CD4-positive, alpha-beta T cell (primary cell): ENCODE measurements at regions not wholly inside any gene's neighbourhood (a gene's known extent, or its start where the extent isn't known, plus 50 kb on each side); places are given as distances from the start of the nearest gene placed in this dataset.
"Not testable (repeated sequence)": the region's sequence is repeated elsewhere in the genome, so short reads cannot be mapped to it uniquely, and the experiment has no call there.

Experiments used
- ATAC-seq: fragments of 200-7000 bp; cut with Tn5 transposase; one replicate; pipeline ENCODE4 v1.10.0; 2022; ENCODE audit warnings: mild to moderate bottlenecking; ENCODE audit not compliant: poor library complexity
- CTCF ChIA-PET: fragments of 350-600 bp; sonication (Branson Sonifier 250); formaldehyde crosslinking; loops from one replicate; lab custom pipeline; 2021; ENCODE audit warnings: antibody characterized with exemption, inconsistent platforms; lab: Charles Lee
- POLR2A ChIA-PET: fragments of 350-600 bp; sonication (Branson Sonifier 250); formaldehyde crosslinking; loops from one replicate; lab custom pipeline; 2021; ENCODE audit warnings: antibody characterized with exemption, inconsistent platforms; lab: Charles Lee
- DNase-seq, 14 experiments: peaks; one replicate each; pipeline ENCODE4 v3.0.0-alpha.2; 2013 to 2020; ENCODE audit warnings: mixed read lengths in 2 of 14
- H3K27ac ChIP-seq, 2 donors: one replicate each; pipeline versions ENCODE4 v1.5.1 to v1.7.0; 2013; ENCODE audit warnings: low read length in 2 of 2, low read depth in 1 of 2, mild to moderate bottlenecking in 1 of 2
- H3K27me3 ChIP-seq, 2 experiments: 1 replicate in 1 of 2; 2 replicates in 1 of 2; pipeline versions ENCODE4 v1.6.1 to v1.7.0; 2013; ENCODE audit warnings: low read length in 2 of 2, control low read depth in 1 of 2, mild to moderate bottlenecking in 1 of 2, moderate library complexity in 1 of 2; ENCODE audit not compliant: insufficient read depth in 2 of 2, control insufficient read depth in 1 of 2
- H3K36me3 ChIP-seq: one replicate; pipeline ENCODE4 v1.6.1; 2013; ENCODE audit warnings: low read length, control low read depth; ENCODE audit not compliant: insufficient read depth
- H3K4me1 ChIP-seq: one replicate; pipeline ENCODE4 v1.6.1; 2013; ENCODE audit warnings: low read length, control low read depth; ENCODE audit not compliant: insufficient read depth
- H3K4me3 ChIP-seq: one replicate; pipeline ENCODE4 v1.5.1; 2013; ENCODE audit warnings: mild to moderate bottlenecking, low read length, moderate library complexity
- H3K9me3 ChIP-seq, 2 experiments: 1 replicate in 1 of 2; 2 replicates in 1 of 2; pipeline versions ENCODE4 v1.6.1 to v1.7.0; 2013; ENCODE audit warnings: low read length in 2 of 2, mild to moderate bottlenecking in 2 of 2, control low read depth in 1 of 2, moderate library complexity in 1 of 2; ENCODE audit not compliant: control insufficient read depth in 1 of 2, insufficient read depth in 1 of 2
- H3K27ac Mint-ChIP-seq: one replicate; pipeline ENCODE4 v1.8.0; 2020; ENCODE audit warnings: mixed read lengths
- H3K27me3 Mint-ChIP-seq: one replicate; pipeline ENCODE4 v1.8.0; 2021; ENCODE audit warnings: mixed read lengths
- H3K36me3 Mint-ChIP-seq: one replicate; pipeline ENCODE4 v1.8.0; 2021; ENCODE audit warnings: low read depth, mixed read lengths
- H3K4me1 Mint-ChIP-seq: one replicate; pipeline ENCODE4 v1.8.0; 2021; ENCODE audit warnings: low read depth, mixed read lengths
- H3K4me3 Mint-ChIP-seq: one replicate; pipeline ENCODE4 v1.8.0; 2020; ENCODE audit warnings: mild to moderate bottlenecking, mixed read lengths
- H3K9me3 Mint-ChIP-seq: one replicate; pipeline ENCODE4 v1.8.0; 2020; ENCODE audit warnings: mixed read lengths
- intact Hi-C, 2 experiments: fragments of 100-400 bp; cut with DNase I in 1 of 2; cut with micrococcal nuclease in 1 of 2; formaldehyde crosslinking; loops; one replicate each; pipeline versions ENCODE4 v1.15.1 to v1.9.0; 2023 to 2025; cut with DNase I, micrococcal nuclease
- TF ChIP-seq, protein P1 (sequence below): fragments of 200-600 bp; IDR thresholded peaks from one replicate; pipeline ENCODE4 v1.8.0; 2022; ENCODE audit warnings: antibody characterized with exemption, mild to moderate bottlenecking

DNA sequence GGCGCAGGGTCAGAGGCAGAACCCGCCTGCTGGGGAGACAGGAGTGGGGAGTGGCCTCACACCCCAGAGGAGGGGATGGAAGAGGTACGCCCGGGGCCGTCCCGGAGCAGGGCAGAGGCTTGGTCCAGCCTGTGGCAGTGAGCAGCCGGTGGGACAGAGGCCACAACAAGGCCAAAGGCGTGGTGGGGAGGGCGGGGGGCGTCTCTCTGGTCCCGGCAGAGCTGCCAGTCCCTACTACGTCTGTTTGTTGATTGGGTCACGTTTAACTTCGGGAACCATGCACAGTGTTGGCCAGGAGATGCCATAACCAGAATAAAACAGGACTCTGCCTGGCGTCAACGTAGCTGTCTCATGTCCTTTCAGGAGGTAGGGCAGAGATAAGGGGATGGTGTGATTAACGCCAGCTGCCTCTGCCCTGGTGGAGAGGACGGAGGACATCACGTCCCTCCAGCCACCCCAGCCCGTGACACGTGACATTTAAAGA lies 192.8 kb downstream of the BANP start:
- Mint-ChIP-seq H3K27ac (no peak overlapping the region), H3K4me3 (no peak overlapping the region), H3K9me3 (peaks cover 2% of the 10 kb centered on the region), H3K36me3 (no peaks in the 10 kb centered on the region), H3K27me3 (no peaks in the 10 kb centered on the region), H3K4me1 (no peaks in the 10 kb centered on the region)
- intact Hi-C loops, result no loop called here
- DNase-seq, result no peak
- H3K36me3 ChIP-seq, result no peaks in the 10 kb centered on the region
- no peak overlapping the region for H3K27ac ChIP-seq
- no peak for ATAC-seq
- no peaks in the 10 kb centered on the region for H3K27me3 ChIP-seq
- H3K9me3 ChIP-seq, result peaks cover 0 to 1% of the 10 kb centered on the region in 2 experiments
- ChIA-PET CTCF (no interaction called here), POLR2A (no interaction called here)
- TF ChIP-seq, protein P1, sequence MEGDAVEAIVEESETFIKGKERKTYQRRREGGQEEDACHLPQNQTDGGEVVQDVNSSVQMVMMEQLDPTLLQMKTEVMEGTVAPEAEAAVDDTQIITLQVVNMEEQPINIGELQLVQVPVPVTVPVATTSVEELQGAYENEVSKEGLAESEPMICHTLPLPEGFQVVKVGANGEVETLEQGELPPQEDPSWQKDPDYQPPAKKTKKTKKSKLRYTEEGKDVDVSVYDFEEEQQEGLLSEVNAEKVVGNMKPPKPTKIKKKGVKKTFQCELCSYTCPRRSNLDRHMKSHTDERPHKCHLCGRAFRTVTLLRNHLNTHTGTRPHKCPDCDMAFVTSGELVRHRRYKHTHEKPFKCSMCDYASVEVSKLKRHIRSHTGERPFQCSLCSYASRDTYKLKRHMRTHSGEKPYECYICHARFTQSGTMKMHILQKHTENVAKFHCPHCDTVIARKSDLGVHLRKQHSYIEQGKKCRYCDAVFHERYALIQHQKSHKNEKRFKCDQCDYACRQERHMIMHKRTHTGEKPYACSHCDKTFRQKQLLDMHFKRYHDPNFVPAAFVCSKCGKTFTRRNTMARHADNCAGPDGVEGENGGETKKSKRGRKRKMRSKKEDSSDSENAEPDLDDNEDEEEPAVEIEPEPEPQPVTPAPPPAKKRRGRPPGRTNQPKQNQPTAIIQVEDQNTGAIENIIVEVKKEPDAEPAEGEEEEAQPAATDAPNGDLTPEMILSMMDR, result no peak
- no peaks in the 10 kb centered on the region for H3K4me1 ChIP-seq
- no peak overlapping the region for H3K4me3 ChIP-seq

DNA sequence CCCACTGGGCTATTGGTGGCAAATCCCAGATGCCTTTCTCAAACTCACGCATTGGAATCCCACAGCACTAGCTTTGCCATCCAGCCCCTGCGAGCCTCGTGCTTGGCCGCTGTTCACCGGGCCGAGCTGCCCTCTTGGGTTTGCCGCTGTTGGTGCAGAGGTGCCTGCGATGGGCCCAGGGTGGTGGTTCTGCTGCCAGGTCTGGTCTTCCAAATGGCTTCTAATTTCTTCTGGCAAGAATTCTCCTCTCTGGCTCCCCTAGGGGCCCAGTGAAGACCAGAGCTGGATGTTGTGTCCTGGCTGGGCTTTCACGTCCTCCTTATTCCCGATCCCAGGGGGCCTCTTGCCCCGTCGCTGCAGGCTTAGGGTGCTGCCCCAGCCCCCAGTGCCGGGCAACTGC lies 194.1 kb downstream of the BANP start:
- intact Hi-C loops, ATAC-seq, H3K27me3 ChIP-seq, POLR2A ChIA-PET, H3K27me3 Mint-ChIP-seq, CTCF ChIA-PET, H3K9me3 Mint-ChIP-seq, H3K4me1 Mint-ChIP-seq, H3K27ac Mint-ChIP-seq, H3K4me3 ChIP-seq, H3K27ac ChIP-seq, DNase-seq, H3K36me3 ChIP-seq, H3K4me3 Mint-ChIP-seq, H3K36me3 Mint-ChIP-seq, H3K4me1 ChIP-seq, H3K9me3 ChIP-seq: not testable (repeated sequence)

DNA sequence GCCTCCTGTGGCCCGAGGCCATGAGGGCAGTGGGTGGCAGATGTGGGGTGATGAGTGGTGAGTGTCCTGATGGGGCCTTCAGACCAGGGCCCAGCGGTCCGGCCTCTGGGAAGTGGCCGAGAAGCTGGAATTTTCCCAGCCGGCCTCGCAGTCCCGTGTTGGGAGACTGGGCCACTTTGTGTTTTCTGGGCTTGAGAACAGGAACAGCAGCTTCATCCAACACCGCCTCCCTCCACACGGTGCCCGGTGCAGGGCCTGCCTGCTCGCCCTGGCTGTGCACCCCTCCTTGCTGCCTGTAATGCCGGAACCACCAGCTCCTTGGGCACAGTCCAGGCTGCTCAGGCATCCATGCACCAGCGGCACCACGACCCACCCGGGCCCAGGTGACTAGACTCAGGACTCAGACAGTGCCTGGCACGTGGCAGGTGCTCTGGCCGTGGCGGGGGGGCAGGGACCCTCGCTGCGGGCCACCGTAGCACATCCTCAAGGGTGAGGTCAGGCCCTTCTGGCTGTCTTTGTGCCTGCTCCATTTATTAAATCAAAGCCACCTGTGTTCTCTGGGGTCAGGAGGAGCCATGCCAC lies 194.7 kb downstream of the BANP start:
- H3K4me3 Mint-ChIP-seq, H3K27ac ChIP-seq, H3K4me1 Mint-ChIP-seq, POLR2A ChIA-PET, CTCF ChIA-PET, H3K4me3 ChIP-seq, H3K4me1 ChIP-seq, H3K9me3 ChIP-seq, H3K27me3 Mint-ChIP-seq, intact Hi-C loops, H3K27ac Mint-ChIP-seq, DNase-seq, H3K9me3 Mint-ChIP-seq, H3K27me3 ChIP-seq, ATAC-seq, H3K36me3 Mint-ChIP-seq, H3K36me3 ChIP-seq: not testable (repeated sequence)

DNA sequence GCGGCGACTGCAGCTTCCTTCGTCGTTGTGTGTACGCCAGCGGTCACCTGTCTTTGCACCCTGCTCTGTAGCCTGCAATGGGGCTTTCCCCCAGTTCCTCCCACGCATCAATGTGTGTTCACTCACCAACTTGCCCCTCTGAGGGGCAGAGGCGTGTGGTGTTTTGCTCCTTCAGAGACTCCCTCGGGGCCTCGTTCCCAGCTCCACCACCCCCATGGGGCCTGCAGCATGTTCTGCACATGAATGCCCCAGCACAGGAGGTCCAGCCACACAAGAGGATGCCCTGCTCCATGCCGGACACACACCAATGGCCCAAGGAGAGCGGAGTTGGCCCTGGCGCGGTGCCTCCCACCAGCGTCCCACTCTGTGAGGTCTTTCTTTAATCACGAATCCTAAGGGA lies 196.8 kb downstream of the BANP start:
- H3K27me3 ChIP-seq, H3K27ac Mint-ChIP-seq, H3K9me3 Mint-ChIP-seq, DNase-seq, H3K4me1 Mint-ChIP-seq, H3K4me3 ChIP-seq, H3K27me3 Mint-ChIP-seq, H3K36me3 ChIP-seq, H3K4me3 Mint-ChIP-seq, CTCF ChIA-PET, H3K4me1 ChIP-seq, H3K27ac ChIP-seq, ATAC-seq, POLR2A ChIA-PET, H3K9me3 ChIP-seq, intact Hi-C loops, H3K36me3 Mint-ChIP-seq: not testable (repeated sequence)

DNA sequence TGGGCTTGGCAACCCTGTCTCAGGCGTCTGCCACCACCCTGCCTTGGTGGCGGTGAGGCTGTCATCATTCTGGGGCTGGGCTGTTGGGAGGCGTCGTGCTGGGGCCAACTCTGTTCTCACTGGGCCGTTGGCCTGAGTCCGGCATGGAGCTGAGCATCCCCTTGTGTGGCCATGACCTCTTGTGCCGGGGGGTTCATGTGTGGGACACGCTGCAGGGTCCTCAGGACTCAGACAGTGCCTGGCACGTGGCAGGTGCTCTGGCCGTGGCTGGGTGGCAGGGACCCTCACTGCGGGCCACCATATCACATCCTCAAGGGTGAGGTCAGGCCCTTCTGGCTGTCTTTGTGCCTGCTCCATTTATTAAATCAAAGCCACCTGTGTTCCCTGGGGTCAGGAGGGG lies 197.4 kb downstream of the BANP start:
- H3K4me1 ChIP-seq, H3K27ac Mint-ChIP-seq, H3K4me3 ChIP-seq, H3K36me3 Mint-ChIP-seq, H3K4me1 Mint-ChIP-seq, intact Hi-C loops, H3K27me3 ChIP-seq, H3K9me3 Mint-ChIP-seq, DNase-seq, H3K4me3 Mint-ChIP-seq, POLR2A ChIA-PET, H3K9me3 ChIP-seq, CTCF ChIA-PET, H3K36me3 ChIP-seq, H3K27me3 Mint-ChIP-seq, H3K27ac ChIP-seq, ATAC-seq: not testable (repeated sequence)

DNA sequence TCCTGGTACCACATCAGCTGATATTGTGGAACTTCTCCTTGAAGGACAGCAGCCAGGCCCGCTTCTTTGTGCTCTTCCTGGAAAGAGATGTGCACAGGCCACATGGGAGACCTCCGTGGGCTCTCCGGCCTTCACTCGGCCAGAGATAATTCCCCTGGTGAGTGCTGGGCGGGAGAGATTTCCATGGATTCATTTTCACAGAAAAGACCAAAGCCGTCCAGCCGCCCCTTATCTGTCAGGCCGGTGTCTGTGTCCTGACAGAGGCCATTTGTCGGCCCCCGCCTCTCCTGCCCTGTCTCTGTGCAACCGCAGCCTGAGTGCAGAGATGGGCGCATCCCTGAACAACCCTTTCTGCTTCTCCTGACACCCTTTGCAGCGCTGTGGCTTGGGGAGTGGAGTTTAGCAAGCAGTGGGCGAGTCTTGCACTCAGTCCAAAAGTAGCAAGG lies 197.9 kb downstream of the BANP start:
- CTCF ChIA-PET, H3K4me1 ChIP-seq, H3K9me3 ChIP-seq, H3K4me3 Mint-ChIP-seq, intact Hi-C loops, H3K4me1 Mint-ChIP-seq, H3K27ac Mint-ChIP-seq, H3K4me3 ChIP-seq, ATAC-seq, H3K36me3 Mint-ChIP-seq, H3K27ac ChIP-seq, POLR2A ChIA-PET, H3K27me3 Mint-ChIP-seq, H3K9me3 Mint-ChIP-seq, H3K36me3 ChIP-seq, H3K27me3 ChIP-seq: not testable (repeated sequence)
- DNase-seq, result peak in 1 of 14 experiments; percentile 22
